NOMO-1 (cell line): ENCODE measurements at regions not wholly inside any gene's neighbourhood (a gene's known extent, or its start where the extent isn't known, plus 50 kb on each side); places are given as distances from the start of the nearest gene placed in this dataset.

Experiments used
- DNase-seq, 2 experiments: peaks; one replicate each; lab custom pipeline; 2025; ENCODE audit not compliant: unreplicated experiment in 2 of 2; lab: John Stamatoyannopoulos, UW

DNA sequence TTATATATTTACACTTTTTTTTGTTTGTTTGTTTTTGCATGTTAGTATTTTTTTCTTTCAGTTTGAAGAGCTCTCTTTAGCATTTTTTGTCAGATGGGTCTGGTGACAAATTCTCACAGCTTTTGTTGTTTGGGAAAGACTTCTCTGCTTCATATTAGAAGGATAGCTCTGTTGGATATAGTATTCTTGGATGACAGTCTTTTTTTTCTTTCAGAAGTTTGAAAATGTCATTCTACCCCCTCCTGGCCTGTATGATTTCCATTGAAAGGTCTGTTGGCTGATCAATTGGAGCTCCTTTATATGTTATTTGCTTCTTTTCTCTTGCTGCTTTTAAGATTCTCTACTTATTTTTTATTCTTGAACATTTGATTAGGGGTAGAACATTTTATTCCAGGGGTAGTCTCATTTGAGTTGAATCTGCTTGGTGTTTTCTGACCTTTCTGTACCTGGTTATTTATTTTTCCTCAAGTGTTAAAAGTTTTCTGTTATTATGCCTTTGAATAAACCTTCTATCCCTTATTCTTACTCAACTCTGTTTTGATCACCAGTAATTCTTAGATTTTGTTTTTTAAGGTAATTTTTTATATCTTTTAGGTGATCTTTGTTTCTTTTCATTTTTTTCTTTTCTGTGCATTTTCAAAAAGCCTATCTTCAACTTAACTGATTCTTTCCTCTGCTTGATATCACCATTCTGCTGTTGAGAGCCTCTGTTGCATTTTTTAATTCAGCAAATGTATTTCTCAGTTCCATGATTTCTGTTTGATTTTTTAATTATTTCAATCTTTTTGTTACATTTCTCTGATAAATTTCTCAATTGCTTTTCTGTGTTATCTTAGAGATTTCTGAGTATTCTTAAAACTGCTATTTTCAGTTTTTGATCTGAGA is 176.8 kb upstream of the ECI2 start:
- no peak for DNase-seq

GRCh38 chr6:4309540-4309939 is 174.2 kb upstream of the ECI2 start:
- no peak for DNase-seq

DNA sequence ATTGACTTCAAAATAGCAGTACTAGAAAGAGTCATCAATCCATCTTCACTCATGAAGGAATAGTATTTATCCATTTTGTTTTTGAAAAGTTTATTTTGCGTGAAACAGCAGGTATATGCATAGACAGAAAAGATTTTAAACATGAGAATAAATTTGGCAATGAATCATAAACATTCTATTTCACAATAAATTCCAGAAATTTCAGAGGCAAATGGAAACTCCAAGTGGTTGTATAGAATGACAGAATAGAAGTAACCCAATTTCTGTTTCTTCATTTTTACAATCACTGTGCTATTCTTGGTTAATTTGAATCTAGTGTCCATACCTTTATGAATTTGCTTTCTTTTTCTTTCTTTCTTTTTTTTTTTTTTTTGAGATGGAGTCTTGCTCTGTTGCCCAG is 173.0 kb upstream of the ECI2 start:
- DNase-seq, result no peak

DNA sequence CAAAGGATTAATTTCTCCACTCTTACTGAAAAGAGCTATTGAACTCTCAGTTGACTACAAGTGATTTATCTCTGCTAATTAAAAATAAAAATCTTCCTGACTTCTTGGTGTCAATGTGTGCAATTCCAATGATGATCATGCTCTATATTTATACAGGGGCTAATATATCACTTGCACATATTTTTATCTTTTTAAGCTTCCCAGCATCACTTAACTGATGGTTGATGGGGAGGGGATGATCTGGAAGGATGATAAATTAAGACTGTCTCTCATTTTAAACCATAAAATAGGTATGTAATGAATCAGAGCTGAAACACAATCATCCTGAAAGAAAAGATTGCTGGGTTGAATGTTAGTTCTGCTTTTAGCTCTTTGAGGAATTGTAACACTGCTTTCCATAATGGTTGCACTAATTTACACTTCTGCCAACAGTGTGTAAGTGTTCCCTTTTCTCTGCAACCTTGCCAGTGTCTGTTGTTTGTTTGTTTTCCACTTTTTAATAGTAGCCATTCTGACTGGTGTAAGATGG is 169.6 kb upstream of the ECI2 start:
- no peak for DNase-seq

DNA sequence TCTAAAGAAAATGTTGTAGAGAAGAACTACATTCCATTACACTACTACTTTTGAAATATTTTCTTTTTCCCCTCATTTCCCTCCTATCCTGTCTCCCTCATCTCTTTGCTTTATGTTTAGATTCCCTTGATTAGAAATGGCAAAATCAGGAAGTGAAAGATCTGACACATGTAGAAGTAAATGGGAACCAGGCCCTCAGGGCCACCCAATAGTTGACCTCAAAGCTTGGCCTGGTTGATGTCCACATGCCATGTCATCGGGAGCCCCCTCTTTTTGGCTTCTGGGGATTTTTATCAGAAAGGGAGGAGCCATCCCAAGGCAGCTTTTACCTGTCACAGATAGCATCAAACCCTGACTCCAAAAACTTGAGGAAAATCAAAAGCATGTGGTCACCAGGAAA is 168.3 kb upstream of the ECI2 start:
- DNase-seq, result peak in 1 of 2 experiments; percentile 5

DNA sequence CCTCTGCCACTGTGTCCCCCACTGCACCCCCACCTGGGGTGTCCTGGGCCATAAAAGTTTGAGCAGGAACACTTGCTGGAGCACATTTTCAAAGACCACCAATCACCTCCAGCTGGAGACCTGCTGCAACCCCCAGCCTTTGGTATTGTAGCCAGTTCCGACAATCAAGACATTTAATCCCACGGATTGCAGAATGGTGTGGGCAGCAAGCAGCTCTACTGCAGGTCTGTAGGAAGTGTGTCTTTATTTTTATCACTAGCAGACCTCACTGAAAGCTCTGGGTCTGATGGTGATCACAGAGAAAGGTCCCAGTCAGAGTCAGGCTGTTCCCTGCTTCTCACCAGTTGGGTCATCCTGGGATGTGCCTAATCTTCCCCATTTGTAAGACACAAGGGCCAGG is 167.1 kb upstream of the ECI2 start:
- DNase-seq, result no peak

GRCh38 chr6:4301871-4302270 is 166.5 kb upstream of the ECI2 start:
- no peak for DNase-seq

DNA sequence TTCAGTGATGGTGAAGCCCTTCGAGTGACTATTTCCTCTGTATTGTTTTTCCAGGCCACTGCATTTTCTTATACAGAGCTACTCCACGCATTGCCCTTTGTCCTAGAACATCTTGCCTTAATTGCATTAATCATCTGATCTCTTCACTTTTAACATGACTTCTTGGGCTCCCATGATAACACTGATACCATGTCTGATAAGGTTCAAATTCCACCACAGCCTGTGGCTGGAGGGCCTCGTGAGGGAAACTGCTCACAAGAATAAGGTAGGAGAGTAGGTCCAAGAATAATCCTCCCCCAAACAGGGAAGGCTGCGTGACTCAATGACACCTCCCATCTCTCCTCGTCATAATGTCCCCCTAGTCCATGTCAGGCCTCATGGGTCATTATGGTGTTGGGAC is 165.5 kb upstream of the ECI2 start:
- DNase-seq, result no peak

DNA sequence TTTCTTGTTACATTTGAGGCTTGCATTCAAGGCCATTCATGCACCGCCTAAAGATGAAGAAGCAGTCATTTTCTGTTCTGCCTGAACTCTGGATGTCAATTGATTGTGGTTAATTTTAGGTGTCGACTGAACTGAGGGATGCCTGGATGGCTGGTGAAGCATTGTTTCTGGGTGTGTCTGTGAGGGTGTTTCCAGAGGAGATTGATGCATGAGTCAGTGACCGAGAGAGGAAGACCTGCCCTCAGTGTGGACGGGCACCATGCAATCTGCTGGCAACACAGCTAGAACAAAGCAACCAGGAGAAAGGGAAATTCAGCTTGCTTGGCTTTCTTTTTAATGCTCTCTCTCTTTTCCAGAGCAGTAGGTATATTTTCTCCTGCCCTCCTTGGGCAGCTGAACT is 164.1 kb upstream of the ECI2 start:
- DNase-seq, result no peak

GRCh38 chr6:4297348-4297747 is 162.0 kb upstream of the ECI2 start:
- no peak for DNase-seq

DNA sequence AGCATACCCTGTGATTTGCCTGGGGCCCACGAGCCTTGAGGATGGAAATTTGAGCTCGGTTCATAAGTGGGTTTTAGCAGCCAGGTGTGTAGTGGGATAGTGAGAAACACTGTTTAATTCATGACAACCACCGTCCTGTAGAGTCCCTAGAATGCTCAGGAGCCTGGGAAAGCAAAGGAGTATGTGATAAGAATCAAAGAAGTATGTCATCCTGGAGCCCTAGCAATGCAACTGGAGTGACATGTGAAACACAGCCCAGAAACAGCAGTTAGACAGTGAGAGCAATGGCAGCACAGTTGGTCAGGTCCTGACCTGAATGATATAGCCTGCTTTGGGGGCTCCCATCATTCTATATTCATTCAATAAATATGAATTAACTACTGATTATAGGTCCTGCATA is 161.2 kb upstream of the ECI2 start:
- no peak for DNase-seq

GRCh38 chr6:4295783-4296155 is 160.4 kb upstream of the ECI2 start:
- no peak for DNase-seq

DNA sequence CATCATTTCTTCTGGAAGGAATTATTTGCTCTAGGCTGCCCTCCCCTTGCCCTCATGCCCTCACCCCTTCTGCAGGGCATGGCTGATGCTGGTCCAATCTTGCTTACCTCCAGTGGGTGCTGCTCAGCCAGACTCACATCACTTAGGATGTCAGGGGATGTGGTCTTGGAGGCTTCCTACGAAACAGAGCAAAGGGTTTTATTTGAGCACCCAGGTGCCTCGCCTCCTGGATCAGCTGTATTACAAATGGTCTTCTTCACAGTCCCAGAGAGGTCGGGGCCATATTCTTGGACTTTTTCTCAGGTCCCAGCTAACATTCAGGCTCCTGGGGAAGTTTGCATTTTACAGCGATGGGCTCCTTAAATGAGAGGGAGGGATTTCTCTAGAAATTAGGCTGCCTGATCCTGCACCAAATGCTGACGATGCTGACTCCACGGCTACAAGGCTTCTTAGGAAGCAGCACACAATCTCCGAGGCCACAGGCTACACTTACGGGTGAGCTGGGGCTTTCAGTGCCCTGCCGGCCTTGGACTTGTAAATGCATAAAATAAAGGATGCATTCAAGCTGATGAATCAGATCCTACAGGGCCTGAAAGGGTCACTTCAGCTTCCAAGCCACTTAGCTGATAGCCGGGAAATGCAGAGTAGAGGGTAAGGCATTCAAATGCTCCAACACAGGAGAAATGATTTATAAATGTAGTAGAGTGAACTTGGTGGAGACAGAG is 159.8 kb upstream of the ECI2 start:
- no peak for DNase-seq

DNA sequence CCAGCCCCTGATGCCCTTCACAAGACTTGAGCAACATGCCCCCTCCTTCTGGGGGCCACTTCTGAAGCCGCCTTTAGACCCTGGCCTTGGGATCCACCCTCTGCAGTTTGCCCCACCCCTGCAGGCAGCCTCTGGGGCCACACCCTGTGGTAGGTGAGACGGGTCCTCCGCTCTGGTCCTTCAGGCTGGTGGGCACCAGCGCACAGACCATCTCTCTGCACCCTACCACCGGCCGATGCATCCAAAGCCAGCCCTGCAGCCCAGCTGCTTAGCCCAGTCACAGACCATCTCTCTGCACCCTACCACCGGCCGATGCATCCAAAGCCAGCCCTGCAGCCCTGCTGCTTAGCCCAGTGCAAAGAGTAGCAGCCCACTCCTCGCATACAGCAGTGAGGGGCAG is 159.3 kb upstream of the ECI2 start:
- DNase-seq, result no peak

DNA sequence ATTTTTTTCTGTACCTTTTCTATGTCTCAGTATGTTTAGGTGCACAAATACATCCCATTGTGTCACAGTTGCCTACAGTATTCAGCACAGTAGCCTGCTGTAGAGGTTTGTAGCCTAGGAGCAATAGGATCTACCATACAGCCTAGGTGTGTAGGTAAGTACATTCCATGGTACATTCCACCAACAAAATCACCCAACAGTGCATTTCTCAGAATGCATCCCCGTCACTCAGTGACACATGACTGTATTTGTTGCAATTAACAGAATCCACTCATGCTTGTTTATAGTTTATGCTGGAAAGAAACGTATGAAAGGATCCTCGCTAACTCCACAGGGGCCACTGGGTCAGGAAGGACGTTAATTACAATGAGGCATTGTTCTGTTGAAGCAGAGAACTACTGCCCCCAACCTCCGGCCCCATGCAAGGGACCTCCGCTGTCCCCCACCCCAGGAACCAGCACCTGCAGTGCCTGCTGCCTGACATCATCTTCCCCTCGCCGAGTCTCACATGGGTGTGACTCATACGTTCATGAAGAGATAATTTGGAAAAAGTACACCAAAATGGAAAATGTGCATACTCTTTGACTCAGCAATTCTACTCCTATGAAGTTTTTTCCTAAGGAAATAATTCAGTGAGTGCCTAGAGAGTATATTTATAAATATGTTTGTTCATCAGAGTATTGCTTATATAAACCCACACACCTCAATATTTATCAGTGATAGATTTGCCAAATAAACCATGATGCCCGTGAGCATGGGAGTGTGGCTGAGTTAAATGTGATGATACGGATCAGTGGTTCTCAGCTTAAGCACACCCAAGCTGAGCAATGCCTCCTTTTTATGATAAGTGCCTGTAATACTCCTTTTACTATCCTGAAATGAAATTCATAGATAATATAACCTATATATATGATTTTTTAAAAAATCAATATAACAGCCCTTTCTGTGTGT is 156.4 kb upstream of the ECI2 start:
- no peak for DNase-seq

- no peak for DNase-seq
Measured at GRCh38 chr6:4289770-4290320, 154.5 kb upstream of the ECI2 start.

DNA sequence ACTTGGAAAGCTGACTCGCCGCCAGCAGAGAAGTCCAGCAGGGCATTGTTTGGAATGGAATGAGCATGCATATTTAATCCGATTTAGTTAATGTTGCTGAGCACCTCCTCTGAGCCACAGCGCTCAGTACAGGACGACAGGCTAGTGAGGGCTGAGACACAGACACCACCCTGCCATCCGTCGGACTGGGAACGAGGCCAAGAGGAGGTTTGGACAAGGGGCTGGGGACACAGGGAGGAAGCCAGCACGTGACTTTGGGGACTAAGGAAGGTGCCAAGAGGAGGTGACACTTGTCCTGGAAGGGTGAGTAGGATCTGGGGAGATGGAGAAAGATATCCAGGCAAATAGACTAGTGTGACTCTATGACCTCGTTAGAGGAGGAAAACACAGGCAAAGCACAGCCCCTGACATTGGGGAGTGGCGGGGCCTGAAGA is 152.5 kb upstream of the ECI2 start:
- DNase-seq, result no peak

DNA sequence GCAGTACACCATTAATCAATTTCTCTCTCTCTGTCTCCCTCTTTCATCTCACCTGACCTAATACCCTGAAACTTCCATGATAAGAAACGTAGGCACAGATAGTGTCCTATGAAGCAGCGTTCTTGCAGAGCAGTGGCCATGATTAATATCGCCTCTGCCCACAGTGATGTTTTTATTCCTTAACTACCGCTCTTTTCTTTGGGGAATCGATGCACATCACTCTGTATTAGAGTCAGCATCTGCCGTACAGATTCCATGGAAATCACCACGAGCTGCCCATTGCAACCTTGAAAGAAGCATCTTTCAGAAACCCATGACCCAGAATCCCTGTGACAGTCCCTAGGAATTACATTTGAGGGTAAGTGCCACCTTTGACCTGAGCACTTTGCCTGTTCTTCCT is 152.0 kb upstream of the ECI2 start:
- no peak for DNase-seq

DNA sequence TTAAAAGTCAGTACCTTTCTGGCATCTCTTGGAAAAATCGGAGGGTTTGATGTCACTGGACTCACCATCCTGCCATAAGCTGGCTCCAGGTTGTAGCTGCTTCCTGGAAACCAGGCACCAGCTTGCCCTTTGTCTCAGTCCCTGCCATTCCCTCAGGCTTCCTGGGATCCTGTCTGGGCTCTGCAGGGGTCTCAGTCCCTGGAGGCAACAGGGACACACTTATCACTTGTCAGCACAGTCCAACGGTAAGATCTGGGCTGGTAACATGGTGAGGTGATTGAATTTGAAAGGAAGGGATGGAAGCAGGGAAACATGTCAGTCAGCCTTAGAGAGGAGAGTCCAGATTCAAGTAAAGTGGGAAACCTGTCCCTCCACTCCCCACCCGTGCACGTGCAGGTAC is 147.6 kb upstream of the ECI2 start:
- DNase-seq, result no peak
